ENCODE measurements at regions not wholly inside any gene's neighbourhood (a gene's known extent, or its start where the extent isn't known, plus 50 kb on each side); places are given as distances from the start of the nearest gene placed in this dataset.
"Not testable (repeated sequence)": the region's sequence is repeated elsewhere in the genome, so short reads cannot be mapped to it uniquely, and the experiment has no call there.

DNA sequence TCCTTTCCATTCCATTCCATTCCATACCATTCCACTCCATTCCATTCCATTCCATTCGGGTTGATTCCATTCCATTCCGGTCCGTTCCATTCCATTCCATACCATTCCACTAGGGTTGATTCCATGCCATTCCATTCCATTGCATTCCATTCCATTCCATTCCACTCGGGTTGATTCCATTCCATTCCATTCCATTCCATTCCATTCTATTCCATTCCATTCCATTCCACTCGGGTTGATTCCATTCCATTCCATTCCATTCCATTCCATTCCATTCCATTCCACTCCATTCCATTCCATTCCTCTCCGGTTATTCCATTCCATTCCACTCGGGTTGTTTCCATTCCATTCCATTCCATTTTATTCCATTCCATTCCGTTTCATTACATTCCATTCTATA is 153.4 kb downstream of the CWH43 start:
- TF ChIP-seq, protein P1, sequence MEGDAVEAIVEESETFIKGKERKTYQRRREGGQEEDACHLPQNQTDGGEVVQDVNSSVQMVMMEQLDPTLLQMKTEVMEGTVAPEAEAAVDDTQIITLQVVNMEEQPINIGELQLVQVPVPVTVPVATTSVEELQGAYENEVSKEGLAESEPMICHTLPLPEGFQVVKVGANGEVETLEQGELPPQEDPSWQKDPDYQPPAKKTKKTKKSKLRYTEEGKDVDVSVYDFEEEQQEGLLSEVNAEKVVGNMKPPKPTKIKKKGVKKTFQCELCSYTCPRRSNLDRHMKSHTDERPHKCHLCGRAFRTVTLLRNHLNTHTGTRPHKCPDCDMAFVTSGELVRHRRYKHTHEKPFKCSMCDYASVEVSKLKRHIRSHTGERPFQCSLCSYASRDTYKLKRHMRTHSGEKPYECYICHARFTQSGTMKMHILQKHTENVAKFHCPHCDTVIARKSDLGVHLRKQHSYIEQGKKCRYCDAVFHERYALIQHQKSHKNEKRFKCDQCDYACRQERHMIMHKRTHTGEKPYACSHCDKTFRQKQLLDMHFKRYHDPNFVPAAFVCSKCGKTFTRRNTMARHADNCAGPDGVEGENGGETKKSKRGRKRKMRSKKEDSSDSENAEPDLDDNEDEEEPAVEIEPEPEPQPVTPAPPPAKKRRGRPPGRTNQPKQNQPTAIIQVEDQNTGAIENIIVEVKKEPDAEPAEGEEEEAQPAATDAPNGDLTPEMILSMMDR (IDR thresholded peaks at IDR 0.05), result not testable (repeated sequence)
- not testable (repeated sequence) for TF ChIP-seq POLR2A (IDR thresholded peaks at IDR 0.05)

Measured in esophagus squamous epithelium (tissue), 4 donors.